Limb (tissue), 2 donors: ENCODE measurements at regions not wholly inside any gene's neighbourhood (a gene's known extent, or its start where the extent isn't known, plus 50 kb on each side); places are given as distances from the start of the nearest gene placed in this dataset.
"Not testable (repeated sequence)": the region's sequence is repeated elsewhere in the genome, so short reads cannot be mapped to it uniquely, and the experiment has no call there.

Source experiments
- DNase-seq, 2 donors: peaks; one replicate each; pipeline ENCODE4 v3.0.0-alpha.2; 2016; ENCODE audit errors: extremely low spot score in 2 of 2

GRCh38 chr2:15822151-15823044 lies 118.0 kb upstream of the MYCN start:
- no peak for DNase-seq

- no peak for DNase-seq
Measured at GRCh38 chr2:15823459-15824396, 116.6 kb upstream of the MYCN start.

- DNase-seq, result not testable (repeated sequence)
Measured at GRCh38 chr2:15824467-15824866, 115.9 kb upstream of the MYCN start.

- DNase-seq, result no peak
Measured at GRCh38 chr2:15825276-15825980, 114.9 kb upstream of the MYCN start.

- DNase-seq, result no peak
Measured at GRCh38 chr2:15826273-15826717, 114.1 kb upstream of the MYCN start.

GRCh38 chr2:15827001-15827400 lies 113.3 kb upstream of the MYCN start:
- no peak for DNase-seq

GRCh38 chr2:15828576-15828975 lies 111.8 kb upstream of the MYCN start:
- no peak for DNase-seq

GRCh38 chr2:15829091-15829801 lies 111.1 kb upstream of the MYCN start:
- DNase-seq, result no peak

- no peak for DNase-seq
Measured at GRCh38 chr2:15829985-15830384, 110.4 kb upstream of the MYCN start.

GRCh38 chr2:15830937-15831549 lies 109.3 kb upstream of the MYCN start:
- DNase-seq, result no peak

- no peak for DNase-seq
Measured at GRCh38 chr2:15832030-15832709, 108.2 kb upstream of the MYCN start.

GRCh38 chr2:15832849-15833680 lies 107.3 kb upstream of the MYCN start:
- no peak for DNase-seq

- DNase-seq, result no peak
Measured at GRCh38 chr2:15833731-15834130, 106.6 kb upstream of the MYCN start.

GRCh38 chr2:15834381-15835031 lies 105.8 kb upstream of the MYCN start:
- DNase-seq, result no peak

GRCh38 chr2:15835991-15836688 lies 104.2 kb upstream of the MYCN start:
- DNase-seq, result no peak

GRCh38 chr2:15836689-15837610 lies 103.4 kb upstream of the MYCN start:
- DNase-seq, result no peak
